ENCODE measurements at regions not wholly inside any gene's neighbourhood (a gene's known extent, or its start where the extent isn't known, plus 50 kb on each side); places are given as distances from the start of the nearest gene placed in this dataset.

DNA sequence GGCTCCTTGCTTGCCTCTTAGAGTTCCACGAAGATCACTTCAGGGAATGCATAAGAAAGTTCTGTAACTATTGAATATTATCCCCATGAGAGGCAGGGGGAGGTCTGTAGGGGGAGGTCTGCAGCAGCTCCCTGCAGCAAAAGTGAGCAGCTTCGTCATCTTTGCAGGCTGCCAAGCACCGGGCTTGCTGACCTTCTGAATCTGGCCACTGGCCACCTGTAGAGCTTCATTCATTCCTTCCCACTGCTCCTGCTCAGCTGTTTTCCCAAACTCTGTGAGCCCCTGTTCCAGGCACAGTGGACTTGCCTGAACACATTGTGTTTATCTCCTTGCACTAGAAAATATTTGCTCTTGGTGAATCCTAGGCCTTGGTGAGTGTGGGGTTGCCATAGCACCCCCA lies 443.3 kb downstream of the HAPSTR1 start:
- Histone ChIP-seq H3K36me3 (ENCODE audit: control insufficient read depth, insufficient read depth, low read length) (no peaks in the 10 kb centered on the region), H3K9me3 (ENCODE audit: control insufficient read depth, insufficient read depth, low read depth, low read length) (no peaks in the 10 kb centered on the region), H3K4me1 (ENCODE audit: control insufficient read depth, insufficient read depth, low read length) (no peaks in the 10 kb centered on the region), H3K27ac (ENCODE audit: low read length) (no peak overlapping the region), H3K27me3 (ENCODE audit: control insufficient read depth, insufficient read depth, low read length) (no peaks in the 10 kb centered on the region; the same call in 1 of the 2 replicates), H3K4me3 (ENCODE audit: low read depth in 2 of 2, low read length in 2 of 2) (no peak overlapping the region)
- ChIA-PET POLR2A (no interaction called here), CTCF (no interaction called here)
- TF ChIP-seq POLR2AphosphoS5 (IDR thresholded peaks at IDR 0.05; ENCODE audit: low read depth, low read length): no peak
- TF ChIP-seq, protein P1, sequence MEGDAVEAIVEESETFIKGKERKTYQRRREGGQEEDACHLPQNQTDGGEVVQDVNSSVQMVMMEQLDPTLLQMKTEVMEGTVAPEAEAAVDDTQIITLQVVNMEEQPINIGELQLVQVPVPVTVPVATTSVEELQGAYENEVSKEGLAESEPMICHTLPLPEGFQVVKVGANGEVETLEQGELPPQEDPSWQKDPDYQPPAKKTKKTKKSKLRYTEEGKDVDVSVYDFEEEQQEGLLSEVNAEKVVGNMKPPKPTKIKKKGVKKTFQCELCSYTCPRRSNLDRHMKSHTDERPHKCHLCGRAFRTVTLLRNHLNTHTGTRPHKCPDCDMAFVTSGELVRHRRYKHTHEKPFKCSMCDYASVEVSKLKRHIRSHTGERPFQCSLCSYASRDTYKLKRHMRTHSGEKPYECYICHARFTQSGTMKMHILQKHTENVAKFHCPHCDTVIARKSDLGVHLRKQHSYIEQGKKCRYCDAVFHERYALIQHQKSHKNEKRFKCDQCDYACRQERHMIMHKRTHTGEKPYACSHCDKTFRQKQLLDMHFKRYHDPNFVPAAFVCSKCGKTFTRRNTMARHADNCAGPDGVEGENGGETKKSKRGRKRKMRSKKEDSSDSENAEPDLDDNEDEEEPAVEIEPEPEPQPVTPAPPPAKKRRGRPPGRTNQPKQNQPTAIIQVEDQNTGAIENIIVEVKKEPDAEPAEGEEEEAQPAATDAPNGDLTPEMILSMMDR (IDR thresholded peaks at IDR 0.05): no peak
- no peak for TF ChIP-seq TCF7L2 (IDR thresholded peaks at IDR 0.05; ENCODE audit: low read depth, low read length)
- TF ChIP-seq, protein P2, sequence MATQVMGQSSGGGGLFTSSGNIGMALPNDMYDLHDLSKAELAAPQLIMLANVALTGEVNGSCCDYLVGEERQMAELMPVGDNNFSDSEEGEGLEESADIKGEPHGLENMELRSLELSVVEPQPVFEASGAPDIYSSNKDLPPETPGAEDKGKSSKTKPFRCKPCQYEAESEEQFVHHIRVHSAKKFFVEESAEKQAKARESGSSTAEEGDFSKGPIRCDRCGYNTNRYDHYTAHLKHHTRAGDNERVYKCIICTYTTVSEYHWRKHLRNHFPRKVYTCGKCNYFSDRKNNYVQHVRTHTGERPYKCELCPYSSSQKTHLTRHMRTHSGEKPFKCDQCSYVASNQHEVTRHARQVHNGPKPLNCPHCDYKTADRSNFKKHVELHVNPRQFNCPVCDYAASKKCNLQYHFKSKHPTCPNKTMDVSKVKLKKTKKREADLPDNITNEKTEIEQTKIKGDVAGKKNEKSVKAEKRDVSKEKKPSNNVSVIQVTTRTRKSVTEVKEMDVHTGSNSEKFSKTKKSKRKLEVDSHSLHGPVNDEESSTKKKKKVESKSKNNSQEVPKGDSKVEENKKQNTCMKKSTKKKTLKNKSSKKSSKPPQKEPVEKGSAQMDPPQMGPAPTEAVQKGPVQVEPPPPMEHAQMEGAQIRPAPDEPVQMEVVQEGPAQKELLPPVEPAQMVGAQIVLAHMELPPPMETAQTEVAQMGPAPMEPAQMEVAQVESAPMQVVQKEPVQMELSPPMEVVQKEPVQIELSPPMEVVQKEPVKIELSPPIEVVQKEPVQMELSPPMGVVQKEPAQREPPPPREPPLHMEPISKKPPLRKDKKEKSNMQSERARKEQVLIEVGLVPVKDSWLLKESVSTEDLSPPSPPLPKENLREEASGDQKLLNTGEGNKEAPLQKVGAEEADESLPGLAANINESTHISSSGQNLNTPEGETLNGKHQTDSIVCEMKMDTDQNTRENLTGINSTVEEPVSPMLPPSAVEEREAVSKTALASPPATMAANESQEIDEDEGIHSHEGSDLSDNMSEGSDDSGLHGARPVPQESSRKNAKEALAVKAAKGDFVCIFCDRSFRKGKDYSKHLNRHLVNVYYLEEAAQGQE (IDR thresholded peaks at IDR 0.05; ENCODE audit: insufficient read depth in 1 of 2, low read depth in 2 of 2, low read length in 1 of 2): no peak
- TF ChIP-seq SIN3A (IDR thresholded peaks at IDR 0.05; ENCODE audit: borderline replicate concordance, insufficient read depth, low read depth, low read length): no peak
- intact Hi-C loops (cut with micrococcal nuclease; ENCODE audit: unreplicated experiment): no loop called here
- ATAC-seq (no peak), DNase-seq (ENCODE audit: low read depth, low spot score) (no peak)
- in situ Hi-C loops (cut with HindIII; ENCODE audit: low pct_unique_long_range_greater_than_20kb, low sequenced_read_pairs): no loop called here
- BruUV-seq (replicated peaks): no TSS peak

DNA sequence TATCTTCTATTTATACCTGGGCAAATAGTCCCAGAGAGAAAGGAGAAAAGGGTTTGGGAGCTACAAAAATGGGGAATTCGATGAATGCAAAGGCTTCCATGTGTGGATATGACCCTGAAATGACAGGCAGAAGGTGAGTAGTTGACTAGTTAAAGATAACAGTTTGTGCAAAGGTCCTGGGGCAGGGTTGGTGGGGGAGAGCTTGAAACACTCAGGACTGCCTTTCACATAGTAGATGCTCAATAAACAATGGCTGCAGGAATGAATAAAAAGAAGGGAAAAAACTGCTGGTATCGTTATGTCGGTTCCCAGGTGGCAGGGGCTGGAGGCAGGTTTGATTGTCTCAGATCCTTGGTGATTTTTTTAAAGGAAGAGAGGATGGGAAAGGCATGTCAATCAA lies 445.5 kb downstream of the HAPSTR1 start:
- H3K27me3 ChIP-seq (ENCODE audit: control insufficient read depth, insufficient read depth, low read length): no peaks in the 10 kb centered on the region; the same call in 1 of the 2 replicates
- CTCF ChIA-PET: no interaction called here
- in situ Hi-C loops (cut with HindIII; ENCODE audit: low pct_unique_long_range_greater_than_20kb, low sequenced_read_pairs) (no loop called here), intact Hi-C loops (cut with micrococcal nuclease; ENCODE audit: unreplicated experiment) (no loop called here)
- POLR2A ChIA-PET: no interaction called here
- H3K9me3 ChIP-seq (ENCODE audit: control insufficient read depth, insufficient read depth, low read depth, low read length): no peaks in the 10 kb centered on the region
- no peaks in the 10 kb centered on the region for H3K36me3 ChIP-seq (ENCODE audit: control insufficient read depth, insufficient read depth, low read length)
- TF ChIP-seq POLR2AphosphoS5 (IDR thresholded peaks at IDR 0.05; ENCODE audit: low read depth, low read length): no peak
- TF ChIP-seq, protein P2 (IDR thresholded peaks at IDR 0.05; ENCODE audit: insufficient read depth in 1 of 2, low read depth in 2 of 2, low read length in 1 of 2): no peak
- TF ChIP-seq, protein P1 (IDR thresholded peaks at IDR 0.05): no peak
- TF ChIP-seq TCF7L2 (IDR thresholded peaks at IDR 0.05; ENCODE audit: low read depth, low read length): no peak
- no peak for TF ChIP-seq SIN3A (IDR thresholded peaks at IDR 0.05; ENCODE audit: borderline replicate concordance, insufficient read depth, low read depth, low read length)
- BruUV-seq (replicated peaks): no TSS peak
- no peak for ATAC-seq
- no peaks in the 10 kb centered on the region for H3K4me1 ChIP-seq (ENCODE audit: control insufficient read depth, insufficient read depth, low read length)
- H3K4me3 ChIP-seq (ENCODE audit: low read depth in 2 of 2, low read length in 2 of 2): no peak overlapping the region
- no peak overlapping the region for H3K27ac ChIP-seq (ENCODE audit: low read length)
- no peak for DNase-seq (ENCODE audit: low read depth, low spot score)
